SK-N-SH (cell line): ENCODE measurements at regions not wholly inside any gene's neighbourhood (a gene's known extent, or its start where the extent isn't known, plus 50 kb on each side); places are given as distances from the start of the nearest gene placed in this dataset.

Source experiments
- EP300 ChIP-seq, 2 experiments: IDR thresholded peaks; 2 replicates each; pipeline versions ENCODE4 v1.4.0 to v1.6.1; 2012; ENCODE audit warnings: borderline replicate concordance in 1 of 2, low read depth in 1 of 2, low read length in 1 of 2
- FOXM1 ChIP-seq: IDR thresholded peaks from 2 replicates; pipeline ENCODE4 v1.4.0; 2012; ENCODE audit warnings: low read depth, mild to moderate bottlenecking
- GABPA ChIP-seq: IDR thresholded peaks from 2 replicates; pipeline ENCODE4 v1.4.0; 2012; ENCODE audit warnings: low read depth, mild to moderate bottlenecking
- MEF2A ChIP-seq: IDR thresholded peaks from 2 replicates; pipeline ENCODE4 v1.4.0; 2012; ENCODE audit warnings: low read depth, borderline replicate concordance
- RAD21 ChIP-seq: IDR thresholded peaks from 2 replicates; pipeline ENCODE4 v1.6.1; 2012; ENCODE audit warnings: mild to moderate bottlenecking, low read length
- RFX5 ChIP-seq: IDR thresholded peaks from 2 replicates; pipeline ENCODE4 v1.6.1; 2012; ENCODE audit warnings: mild to moderate bottlenecking, improper control_type of control experiment, low read length
- TAF1 ChIP-seq: IDR thresholded peaks from 2 replicates; pipeline ENCODE4 v1.6.1; 2012; ENCODE audit warnings: low read depth, mild to moderate bottlenecking, low read length, moderate library complexity, borderline replicate concordance
- TEAD4 ChIP-seq: IDR thresholded peaks from 2 replicates; pipeline ENCODE4 v1.4.0; 2012; ENCODE audit warnings: mild to moderate bottlenecking, borderline replicate concordance; ENCODE audit not compliant: insufficient read depth
- TF ChIP-seq, protein P1 (sequence below): fragments of 200-600 bp; sonication (generic); IDR thresholded peaks from 2 replicates; pipeline ENCODE4 v1.6.1; 2017; ENCODE audit warnings: antibody characterized with exemption, mild to moderate bottlenecking, moderate library complexity
- TF ChIP-seq, protein P2 (sequence below): IDR thresholded peaks from 2 replicates; pipeline ENCODE4 v1.6.1; 2012; ENCODE audit warnings: mild to moderate bottlenecking, low read depth, low read length, moderate library complexity

DNA sequence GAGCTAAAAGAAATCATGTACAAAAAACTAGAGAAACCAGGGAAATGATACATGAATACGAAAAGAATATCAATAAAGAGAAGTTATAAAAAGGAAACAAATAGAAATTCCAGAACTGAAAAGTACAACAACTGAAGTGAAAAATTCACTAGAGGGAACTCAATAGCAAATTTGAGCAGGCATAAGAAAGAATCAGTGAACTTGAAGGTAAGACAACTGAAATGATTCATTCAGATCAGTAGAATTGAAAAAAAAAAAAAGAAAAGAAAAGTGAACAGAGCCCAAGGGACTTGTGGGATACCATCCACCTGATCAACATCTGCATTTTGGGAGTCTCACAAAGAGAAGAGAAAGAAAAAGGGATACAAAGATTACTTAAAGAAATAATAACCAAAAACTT lies 78.3 kb downstream of the HHEX start:
- TF ChIP-seq, protein P1, sequence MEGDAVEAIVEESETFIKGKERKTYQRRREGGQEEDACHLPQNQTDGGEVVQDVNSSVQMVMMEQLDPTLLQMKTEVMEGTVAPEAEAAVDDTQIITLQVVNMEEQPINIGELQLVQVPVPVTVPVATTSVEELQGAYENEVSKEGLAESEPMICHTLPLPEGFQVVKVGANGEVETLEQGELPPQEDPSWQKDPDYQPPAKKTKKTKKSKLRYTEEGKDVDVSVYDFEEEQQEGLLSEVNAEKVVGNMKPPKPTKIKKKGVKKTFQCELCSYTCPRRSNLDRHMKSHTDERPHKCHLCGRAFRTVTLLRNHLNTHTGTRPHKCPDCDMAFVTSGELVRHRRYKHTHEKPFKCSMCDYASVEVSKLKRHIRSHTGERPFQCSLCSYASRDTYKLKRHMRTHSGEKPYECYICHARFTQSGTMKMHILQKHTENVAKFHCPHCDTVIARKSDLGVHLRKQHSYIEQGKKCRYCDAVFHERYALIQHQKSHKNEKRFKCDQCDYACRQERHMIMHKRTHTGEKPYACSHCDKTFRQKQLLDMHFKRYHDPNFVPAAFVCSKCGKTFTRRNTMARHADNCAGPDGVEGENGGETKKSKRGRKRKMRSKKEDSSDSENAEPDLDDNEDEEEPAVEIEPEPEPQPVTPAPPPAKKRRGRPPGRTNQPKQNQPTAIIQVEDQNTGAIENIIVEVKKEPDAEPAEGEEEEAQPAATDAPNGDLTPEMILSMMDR = no peak
- TF ChIP-seq EP300 (IDR thresholded peaks at IDR 0.05; ENCODE audit: borderline replicate concordance in 1 of 2, low read depth in 1 of 2, low read length in 1 of 2) = no peak
- no peak for TF ChIP-seq RAD21
- TF ChIP-seq, protein P2, sequence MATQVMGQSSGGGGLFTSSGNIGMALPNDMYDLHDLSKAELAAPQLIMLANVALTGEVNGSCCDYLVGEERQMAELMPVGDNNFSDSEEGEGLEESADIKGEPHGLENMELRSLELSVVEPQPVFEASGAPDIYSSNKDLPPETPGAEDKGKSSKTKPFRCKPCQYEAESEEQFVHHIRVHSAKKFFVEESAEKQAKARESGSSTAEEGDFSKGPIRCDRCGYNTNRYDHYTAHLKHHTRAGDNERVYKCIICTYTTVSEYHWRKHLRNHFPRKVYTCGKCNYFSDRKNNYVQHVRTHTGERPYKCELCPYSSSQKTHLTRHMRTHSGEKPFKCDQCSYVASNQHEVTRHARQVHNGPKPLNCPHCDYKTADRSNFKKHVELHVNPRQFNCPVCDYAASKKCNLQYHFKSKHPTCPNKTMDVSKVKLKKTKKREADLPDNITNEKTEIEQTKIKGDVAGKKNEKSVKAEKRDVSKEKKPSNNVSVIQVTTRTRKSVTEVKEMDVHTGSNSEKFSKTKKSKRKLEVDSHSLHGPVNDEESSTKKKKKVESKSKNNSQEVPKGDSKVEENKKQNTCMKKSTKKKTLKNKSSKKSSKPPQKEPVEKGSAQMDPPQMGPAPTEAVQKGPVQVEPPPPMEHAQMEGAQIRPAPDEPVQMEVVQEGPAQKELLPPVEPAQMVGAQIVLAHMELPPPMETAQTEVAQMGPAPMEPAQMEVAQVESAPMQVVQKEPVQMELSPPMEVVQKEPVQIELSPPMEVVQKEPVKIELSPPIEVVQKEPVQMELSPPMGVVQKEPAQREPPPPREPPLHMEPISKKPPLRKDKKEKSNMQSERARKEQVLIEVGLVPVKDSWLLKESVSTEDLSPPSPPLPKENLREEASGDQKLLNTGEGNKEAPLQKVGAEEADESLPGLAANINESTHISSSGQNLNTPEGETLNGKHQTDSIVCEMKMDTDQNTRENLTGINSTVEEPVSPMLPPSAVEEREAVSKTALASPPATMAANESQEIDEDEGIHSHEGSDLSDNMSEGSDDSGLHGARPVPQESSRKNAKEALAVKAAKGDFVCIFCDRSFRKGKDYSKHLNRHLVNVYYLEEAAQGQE = no peak
- no peak for TF ChIP-seq MEF2A
- TF ChIP-seq TEAD4 = no peak
- TF ChIP-seq RFX5 = no peak
- no peak for TF ChIP-seq GABPA
- no peak for TF ChIP-seq TAF1
- TF ChIP-seq FOXM1 = no peak
